H1 (cell line): ENCODE measurements at regions not wholly inside any gene's neighbourhood (a gene's known extent, or its start where the extent isn't known, plus 50 kb on each side); places are given as distances from the start of the nearest gene placed in this dataset.

Experiments used
- GABPA ChIP-seq: IDR thresholded peaks from 2 replicates; pipeline ENCODE4 v1.6.1; 2011; ENCODE audit warnings: mild to moderate bottlenecking, low read length, moderate library complexity, borderline replicate concordance; ENCODE audit not compliant: insufficient read depth
- RXRA ChIP-seq: IDR thresholded peaks from 2 replicates; pipeline ENCODE4 v1.6.1; 2011; ENCODE audit warnings: low read depth, mild to moderate bottlenecking, low read length, moderate library complexity; ENCODE audit not compliant: insufficient read depth
- YY1 ChIP-seq: IDR thresholded peaks from 2 replicates; pipeline ENCODE4 v1.6.1; 2011; ENCODE audit warnings: low read depth, mild to moderate bottlenecking, low read length
- TF ChIP-seq, protein P1 (sequence below): fragments of 300-600 bp; sonication (generic); IDR thresholded peaks from 2 replicates; pipeline ENCODE4 v1.7.1; 2012; ENCODE audit warnings: low read length, moderate library complexity, mild to moderate bottlenecking, inconsistent platforms; ENCODE audit not compliant: insufficient replicate concordance
- TF ChIP-seq, protein P2 (sequence below): IDR thresholded peaks from 2 replicates; pipeline ENCODE4 v1.6.1; 2011; ENCODE audit warnings: low read length, improper control_type of control experiment
- TF ChIP-seq, protein P3 (sequence below): IDR thresholded peaks from 2 replicates; pipeline ENCODE4 v1.6.1; 2012; ENCODE audit warnings: inconsistent platforms

DNA sequence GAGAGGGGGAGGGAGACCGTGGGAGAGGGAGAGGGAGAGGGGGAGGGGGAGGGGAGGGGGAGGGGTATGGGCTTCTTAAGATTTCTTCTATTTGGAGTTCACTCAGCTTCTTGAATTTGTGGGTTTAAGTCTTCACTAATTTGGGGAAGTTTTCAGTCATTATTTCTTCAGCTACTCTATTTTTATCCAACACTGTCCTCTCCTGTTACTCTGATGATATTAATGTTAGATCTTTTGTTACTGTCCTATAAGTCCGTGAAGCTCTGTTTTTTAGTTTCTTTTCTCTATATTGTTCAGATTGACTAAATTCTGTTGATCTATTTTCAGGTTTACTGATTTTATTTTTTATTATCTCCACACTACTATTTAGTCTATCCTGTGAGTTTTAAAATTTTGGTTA, 351.5 kb upstream of the TPM1 start (continued):
- TF ChIP-seq, protein P1, sequence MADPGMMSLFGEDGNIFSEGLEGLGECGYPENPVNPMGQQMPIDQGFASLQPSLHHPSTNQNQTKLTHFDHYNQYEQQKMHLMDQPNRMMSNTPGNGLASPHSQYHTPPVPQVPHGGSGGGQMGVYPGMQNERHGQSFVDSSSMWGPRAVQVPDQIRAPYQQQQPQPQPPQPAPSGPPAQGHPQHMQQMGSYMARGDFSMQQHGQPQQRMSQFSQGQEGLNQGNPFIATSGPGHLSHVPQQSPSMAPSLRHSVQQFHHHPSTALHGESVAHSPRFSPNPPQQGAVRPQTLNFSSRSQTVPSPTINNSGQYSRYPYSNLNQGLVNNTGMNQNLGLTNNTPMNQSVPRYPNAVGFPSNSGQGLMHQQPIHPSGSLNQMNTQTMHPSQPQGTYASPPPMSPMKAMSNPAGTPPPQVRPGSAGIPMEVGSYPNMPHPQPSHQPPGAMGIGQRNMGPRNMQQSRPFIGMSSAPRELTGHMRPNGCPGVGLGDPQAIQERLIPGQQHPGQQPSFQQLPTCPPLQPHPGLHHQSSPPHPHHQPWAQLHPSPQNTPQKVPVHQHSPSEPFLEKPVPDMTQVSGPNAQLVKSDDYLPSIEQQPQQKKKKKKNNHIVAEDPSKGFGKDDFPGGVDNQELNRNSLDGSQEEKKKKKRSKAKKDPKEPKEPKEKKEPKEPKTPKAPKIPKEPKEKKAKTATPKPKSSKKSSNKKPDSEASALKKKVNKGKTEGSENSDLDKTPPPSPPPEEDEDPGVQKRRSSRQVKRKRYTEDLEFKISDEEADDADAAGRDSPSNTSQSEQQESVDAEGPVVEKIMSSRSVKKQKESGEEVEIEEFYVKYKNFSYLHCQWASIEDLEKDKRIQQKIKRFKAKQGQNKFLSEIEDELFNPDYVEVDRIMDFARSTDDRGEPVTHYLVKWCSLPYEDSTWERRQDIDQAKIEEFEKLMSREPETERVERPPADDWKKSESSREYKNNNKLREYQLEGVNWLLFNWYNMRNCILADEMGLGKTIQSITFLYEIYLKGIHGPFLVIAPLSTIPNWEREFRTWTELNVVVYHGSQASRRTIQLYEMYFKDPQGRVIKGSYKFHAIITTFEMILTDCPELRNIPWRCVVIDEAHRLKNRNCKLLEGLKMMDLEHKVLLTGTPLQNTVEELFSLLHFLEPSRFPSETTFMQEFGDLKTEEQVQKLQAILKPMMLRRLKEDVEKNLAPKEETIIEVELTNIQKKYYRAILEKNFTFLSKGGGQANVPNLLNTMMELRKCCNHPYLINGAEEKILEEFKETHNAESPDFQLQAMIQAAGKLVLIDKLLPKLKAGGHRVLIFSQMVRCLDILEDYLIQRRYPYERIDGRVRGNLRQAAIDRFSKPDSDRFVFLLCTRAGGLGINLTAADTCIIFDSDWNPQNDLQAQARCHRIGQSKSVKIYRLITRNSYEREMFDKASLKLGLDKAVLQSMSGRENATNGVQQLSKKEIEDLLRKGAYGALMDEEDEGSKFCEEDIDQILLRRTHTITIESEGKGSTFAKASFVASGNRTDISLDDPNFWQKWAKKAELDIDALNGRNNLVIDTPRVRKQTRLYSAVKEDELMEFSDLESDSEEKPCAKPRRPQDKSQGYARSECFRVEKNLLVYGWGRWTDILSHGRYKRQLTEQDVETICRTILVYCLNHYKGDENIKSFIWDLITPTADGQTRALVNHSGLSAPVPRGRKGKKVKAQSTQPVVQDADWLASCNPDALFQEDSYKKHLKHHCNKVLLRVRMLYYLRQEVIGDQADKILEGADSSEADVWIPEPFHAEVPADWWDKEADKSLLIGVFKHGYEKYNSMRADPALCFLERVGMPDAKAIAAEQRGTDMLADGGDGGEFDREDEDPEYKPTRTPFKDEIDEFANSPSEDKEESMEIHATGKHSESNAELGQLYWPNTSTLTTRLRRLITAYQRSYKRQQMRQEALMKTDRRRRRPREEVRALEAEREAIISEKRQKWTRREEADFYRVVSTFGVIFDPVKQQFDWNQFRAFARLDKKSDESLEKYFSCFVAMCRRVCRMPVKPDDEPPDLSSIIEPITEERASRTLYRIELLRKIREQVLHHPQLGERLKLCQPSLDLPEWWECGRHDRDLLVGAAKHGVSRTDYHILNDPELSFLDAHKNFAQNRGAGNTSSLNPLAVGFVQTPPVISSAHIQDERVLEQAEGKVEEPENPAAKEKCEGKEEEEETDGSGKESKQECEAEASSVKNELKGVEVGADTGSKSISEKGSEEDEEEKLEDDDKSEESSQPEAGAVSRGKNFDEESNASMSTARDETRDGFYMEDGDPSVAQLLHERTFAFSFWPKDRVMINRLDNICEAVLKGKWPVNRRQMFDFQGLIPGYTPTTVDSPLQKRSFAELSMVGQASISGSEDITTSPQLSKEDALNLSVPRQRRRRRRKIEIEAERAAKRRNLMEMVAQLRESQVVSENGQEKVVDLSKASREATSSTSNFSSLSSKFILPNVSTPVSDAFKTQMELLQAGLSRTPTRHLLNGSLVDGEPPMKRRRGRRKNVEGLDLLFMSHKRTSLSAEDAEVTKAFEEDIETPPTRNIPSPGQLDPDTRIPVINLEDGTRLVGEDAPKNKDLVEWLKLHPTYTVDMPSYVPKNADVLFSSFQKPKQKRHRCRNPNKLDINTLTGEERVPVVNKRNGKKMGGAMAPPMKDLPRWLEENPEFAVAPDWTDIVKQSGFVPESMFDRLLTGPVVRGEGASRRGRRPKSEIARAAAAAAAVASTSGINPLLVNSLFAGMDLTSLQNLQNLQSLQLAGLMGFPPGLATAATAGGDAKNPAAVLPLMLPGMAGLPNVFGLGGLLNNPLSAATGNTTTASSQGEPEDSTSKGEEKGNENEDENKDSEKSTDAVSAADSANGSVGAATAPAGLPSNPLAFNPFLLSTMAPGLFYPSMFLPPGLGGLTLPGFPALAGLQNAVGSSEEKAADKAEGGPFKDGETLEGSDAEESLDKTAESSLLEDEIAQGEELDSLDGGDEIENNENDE, result no peak
- TF ChIP-seq, protein P2, sequence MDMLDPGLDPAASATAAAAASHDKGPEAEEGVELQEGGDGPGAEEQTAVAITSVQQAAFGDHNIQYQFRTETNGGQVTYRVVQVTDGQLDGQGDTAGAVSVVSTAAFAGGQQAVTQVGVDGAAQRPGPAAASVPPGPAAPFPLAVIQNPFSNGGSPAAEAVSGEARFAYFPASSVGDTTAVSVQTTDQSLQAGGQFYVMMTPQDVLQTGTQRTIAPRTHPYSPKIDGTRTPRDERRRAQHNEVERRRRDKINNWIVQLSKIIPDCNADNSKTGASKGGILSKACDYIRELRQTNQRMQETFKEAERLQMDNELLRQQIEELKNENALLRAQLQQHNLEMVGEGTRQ, result no peak
- TF ChIP-seq YY1 (no peak), RXRA (no peak), GABPA (no peak)
- TF ChIP-seq, protein P3, sequence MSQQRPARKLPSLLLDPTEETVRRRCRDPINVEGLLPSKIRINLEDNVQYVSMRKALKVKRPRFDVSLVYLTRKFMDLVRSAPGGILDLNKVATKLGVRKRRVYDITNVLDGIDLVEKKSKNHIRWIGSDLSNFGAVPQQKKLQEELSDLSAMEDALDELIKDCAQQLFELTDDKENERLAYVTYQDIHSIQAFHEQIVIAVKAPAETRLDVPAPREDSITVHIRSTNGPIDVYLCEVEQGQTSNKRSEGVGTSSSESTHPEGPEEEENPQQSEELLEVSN, result no peak
